ENCODE measurements at regions not wholly inside any gene's neighbourhood (a gene's known extent, or its start where the extent isn't known, plus 50 kb on each side); places are given as distances from the start of the nearest gene placed in this dataset.
"Not testable (repeated sequence)": the region's sequence is repeated elsewhere in the genome, so short reads cannot be mapped to it uniquely, and the experiment has no call there.

GRCh38 chr11:91998481-91998880 lies 226.1 kb upstream of the FAT3 start:
- no peak for TF ChIP-seq CTCF (IDR thresholded peaks at IDR 0.05)
- Histone ChIP-seq H3K9me3 (no peaks in the 10 kb centered on the region), H3K36me3 (no peaks in the 10 kb centered on the region), H3K27me3 (no peaks in the 10 kb centered on the region), H3K4me3 (no peak overlapping the region), H3K4me1 (no peaks in the 10 kb centered on the region), H3K27ac (no peak overlapping the region)
- DNase-seq (ENCODE audit: low spot score in 2 of 2): no peak
- intact Hi-C loops (cut with DNase I): no loop called here

GRCh38 chr11:91997226-91997625 lies 227.4 kb upstream of the FAT3 start:
- H3K4me1 ChIP-seq: no peaks in the 10 kb centered on the region
- intact Hi-C loops (cut with DNase I): no loop called here
- H3K4me3 ChIP-seq: no peak overlapping the region
- H3K36me3 ChIP-seq: no peaks in the 10 kb centered on the region
- H3K27ac ChIP-seq: no peak overlapping the region
- H3K9me3 ChIP-seq: no peaks in the 10 kb centered on the region
- no peaks in the 10 kb centered on the region for H3K27me3 ChIP-seq
- DNase-seq (ENCODE audit: low spot score in 2 of 2): no peak
- TF ChIP-seq CTCF (IDR thresholded peaks at IDR 0.05): no peak

- Histone ChIP-seq H3K4me1 (no peaks in the 10 kb centered on the region), H3K9me3 (no peaks in the 10 kb centered on the region), H3K27me3 (no peaks in the 10 kb centered on the region), H3K36me3 (no peaks in the 10 kb centered on the region), H3K4me3 (no peak overlapping the region), H3K27ac (no peak overlapping the region)
- no peak for DNase-seq (ENCODE audit: low spot score in 2 of 2)
- TF ChIP-seq CTCF (IDR thresholded peaks at IDR 0.05): no peak
- intact Hi-C loops (cut with DNase I): no loop called here
Observed at GRCh38 chr11:91996526-91996925, 228.1 kb upstream of the FAT3 start.

GRCh38 chr11:91988443-91988842 lies 236.2 kb upstream of the FAT3 start:
- not testable (repeated sequence) for H3K36me3 ChIP-seq; H3K4me1 ChIP-seq; H3K4me3 ChIP-seq; H3K27ac ChIP-seq; DNase-seq (ENCODE audit: low spot score in 2 of 2); H3K9me3 ChIP-seq; H3K27me3 ChIP-seq
- intact Hi-C loops (cut with DNase I): loop anchor here (10.0 kb wide), 1 partner anchor 426 kb away; no protein-coding TSS in a partner anchor

- no peak for DNase-seq (ENCODE audit: low spot score in 2 of 2)
- Histone ChIP-seq H3K27me3 (no peaks in the 10 kb centered on the region), H3K4me3 (no peak overlapping the region), H3K4me1 (peaks cover 0 to 5% of the 10 kb centered on the region in 2 donors), H3K9me3 (no peaks in the 10 kb centered on the region), H3K27ac (no peak overlapping the region), H3K36me3 (no peaks in the 10 kb centered on the region)
- TF ChIP-seq CTCF (IDR thresholded peaks at IDR 0.05): no peak
- intact Hi-C loops (cut with DNase I): loop anchor here (10.0 kb wide), 1 partner anchor 429 kb away; no protein-coding TSS in a partner anchor
Observed at GRCh38 chr11:91986218-91986617, 238.4 kb upstream of the FAT3 start.

GRCh38 chr11:91984033-91984584 lies 240.5 kb upstream of the FAT3 start:
- Histone ChIP-seq H3K27ac (no peak overlapping the region), H3K36me3 (no peaks in the 10 kb centered on the region), H3K9me3 (no peaks in the 10 kb centered on the region), H3K27me3 (no peaks in the 10 kb centered on the region), H3K4me3 (no peak overlapping the region), H3K4me1 (peaks cover 0 to 5% of the 10 kb centered on the region in 2 donors)
- intact Hi-C loops (cut with DNase I): loop anchor here (10.0 kb wide), 1 partner anchor 431 kb away; no protein-coding TSS in a partner anchor
- no peak for DNase-seq (ENCODE audit: low spot score in 2 of 2)
- no peak for TF ChIP-seq CTCF (IDR thresholded peaks at IDR 0.05)

Measured in ascending aorta (tissue), 2 donors.